OCI-LY1 (cell line): ENCODE measurements at regions not wholly inside any gene's neighbourhood (a gene's known extent, or its start where the extent isn't known, plus 50 kb on each side); places are given as distances from the start of the nearest gene placed in this dataset.

Experiments used
- H2AFZ ChIP-seq: fragments of 200-600 bp; sonication (generic), shearing (Covaris generic); 2 replicates; pipeline ENCODE4 v1.6.0; 2014; ENCODE audit warnings: antibody characterized with exemption, mild to moderate bottlenecking, low read length
- H3F3A ChIP-seq: fragments of 200-600 bp; sonication (generic), shearing (Covaris generic); 2 replicates; pipeline ENCODE4 v1.6.0; 2014; ENCODE audit warnings: mild to moderate bottlenecking, antibody characterized with exemption, low read length, moderate library complexity; ENCODE audit not compliant: insufficient read depth
- H3K27ac ChIP-seq: fragments of 200-600 bp; sonication (generic); 2 replicates; pipeline ENCODE4 v1.5.1; 2014; ENCODE audit warnings: low read length, mixed run types, mild to moderate bottlenecking, low read depth; ENCODE audit not compliant: poor library complexity, severe bottlenecking
- H3K27me3 ChIP-seq: fragments of 200-600 bp; sonication (generic); 2 replicates; pipeline ENCODE4 v1.6.0; 2014; ENCODE audit warnings: antibody characterized with exemption, mild to moderate bottlenecking, low read length, moderate library complexity; ENCODE audit not compliant: insufficient read depth
- H3K36me3 ChIP-seq: fragments of 200-600 bp; sonication (generic); 2 replicates; pipeline ENCODE4 v1.6.1; 2014; ENCODE audit warnings: mild to moderate bottlenecking, antibody characterized with exemption, low read length, moderate library complexity, mixed read lengths; ENCODE audit not compliant: insufficient read depth
- H3K4me1 ChIP-seq: fragments of 200-600 bp; sonication (generic); 2 replicates; pipeline ENCODE4 v1.5.1; 2014; ENCODE audit warnings: mild to moderate bottlenecking, low read length, moderate library complexity; ENCODE audit not compliant: insufficient read depth, severe bottlenecking
- H3K4me2 ChIP-seq: fragments of 200-600 bp; sonication (generic), shearing (Covaris generic); 2 replicates; pipeline ENCODE4 v1.6.1; 2014; ENCODE audit warnings: low read length
- H3K4me3 ChIP-seq: fragments of 200-600 bp; sonication (generic); 2 replicates; pipeline ENCODE4 v1.5.1; 2014; ENCODE audit warnings: low read length, low read depth, mild to moderate bottlenecking, mixed read lengths; ENCODE audit not compliant: poor library complexity, severe bottlenecking
- H3K79me2 ChIP-seq: fragments of 200-600 bp; shearing (Covaris generic); 2 replicates; pipeline ENCODE4 v1.6.1; 2016; ENCODE audit warnings: mixed run types, low read length, mixed read lengths; ENCODE audit not compliant: insufficient read depth
- H3K9ac ChIP-seq: fragments of 200-600 bp; sonication (generic), shearing (Covaris generic); 2 replicates; pipeline ENCODE4 v1.6.1; 2014; ENCODE audit warnings: mild to moderate bottlenecking, low read length, mixed read lengths
- H3K9me2 ChIP-seq: fragments of 200-600 bp; sonication (generic), shearing (Covaris generic); 2 replicates; pipeline ENCODE4 v1.6.1; 2014; ENCODE audit warnings: low read depth, mild to moderate bottlenecking, low read length, mixed read lengths
- H3K9me3 ChIP-seq: fragments of 200-600 bp; shearing (Covaris generic); 2 replicates; pipeline ENCODE4 v1.6.1; 2014; ENCODE audit warnings: low read length, mixed read lengths
- H4K20me1 ChIP-seq: fragments of 200-600 bp; sonication (generic), shearing (Covaris generic); 2 replicates; pipeline ENCODE4 v1.6.0; 2016; ENCODE audit warnings: mild to moderate bottlenecking, low read length; ENCODE audit not compliant: insufficient read depth
- EZH2 ChIP-seq: fragments of 200-600 bp; sonication (generic), shearing (Covaris generic); IDR thresholded peaks from 2 replicates; pipeline ENCODE4 v1.8.0; 2017; ENCODE audit warnings: borderline replicate concordance, mixed run types, mild to moderate bottlenecking, antibody characterized with exemption, low read length, moderate library complexity, mixed read lengths
- TF ChIP-seq, protein P1 (sequence below): fragments of 200-600 bp; sonication (generic), shearing (Covaris generic); IDR thresholded peaks from 2 replicates; pipeline ENCODE4 v1.5.1; 2017; ENCODE audit warnings: mild to moderate bottlenecking, antibody characterized with exemption, low read length, moderate library complexity, mixed read lengths

- H3K9ac ChIP-seq, result no peak overlapping the region
- H4K20me1 ChIP-seq, result no peaks in the 10 kb centered on the region
- no peak overlapping the region for H3K4me2 ChIP-seq
- H3K4me1 ChIP-seq, result no peaks in the 10 kb centered on the region
- H3K36me3 ChIP-seq, result no peaks in the 10 kb centered on the region
- no peaks in the 10 kb centered on the region for H3F3A ChIP-seq
- no peaks in the 10 kb centered on the region for H3K79me2 ChIP-seq
- no peaks in the 10 kb centered on the region for H3K27me3 ChIP-seq
- no peaks in the 10 kb centered on the region for H3K9me3 ChIP-seq
- H3K27ac ChIP-seq, result no peak overlapping the region
- H3K4me3 ChIP-seq, result no peak overlapping the region
- no peaks in the 10 kb centered on the region for H3K9me2 ChIP-seq
- TF ChIP-seq, protein P1, sequence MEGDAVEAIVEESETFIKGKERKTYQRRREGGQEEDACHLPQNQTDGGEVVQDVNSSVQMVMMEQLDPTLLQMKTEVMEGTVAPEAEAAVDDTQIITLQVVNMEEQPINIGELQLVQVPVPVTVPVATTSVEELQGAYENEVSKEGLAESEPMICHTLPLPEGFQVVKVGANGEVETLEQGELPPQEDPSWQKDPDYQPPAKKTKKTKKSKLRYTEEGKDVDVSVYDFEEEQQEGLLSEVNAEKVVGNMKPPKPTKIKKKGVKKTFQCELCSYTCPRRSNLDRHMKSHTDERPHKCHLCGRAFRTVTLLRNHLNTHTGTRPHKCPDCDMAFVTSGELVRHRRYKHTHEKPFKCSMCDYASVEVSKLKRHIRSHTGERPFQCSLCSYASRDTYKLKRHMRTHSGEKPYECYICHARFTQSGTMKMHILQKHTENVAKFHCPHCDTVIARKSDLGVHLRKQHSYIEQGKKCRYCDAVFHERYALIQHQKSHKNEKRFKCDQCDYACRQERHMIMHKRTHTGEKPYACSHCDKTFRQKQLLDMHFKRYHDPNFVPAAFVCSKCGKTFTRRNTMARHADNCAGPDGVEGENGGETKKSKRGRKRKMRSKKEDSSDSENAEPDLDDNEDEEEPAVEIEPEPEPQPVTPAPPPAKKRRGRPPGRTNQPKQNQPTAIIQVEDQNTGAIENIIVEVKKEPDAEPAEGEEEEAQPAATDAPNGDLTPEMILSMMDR, result no peak
- TF ChIP-seq EZH2, result no peak
- no peak overlapping the region for H2AFZ ChIP-seq
Measured at GRCh38 chr13:34611671-34612070, 330.4 kb upstream of the NBEA start.

- H3K9me3 ChIP-seq, result no peaks in the 10 kb centered on the region
- no peaks in the 10 kb centered on the region for H3K4me1 ChIP-seq
- no peak overlapping the region for H2AFZ ChIP-seq
- no peak for TF ChIP-seq EZH2
- TF ChIP-seq, protein P1, result no peak
- no peaks in the 10 kb centered on the region for H3K27me3 ChIP-seq
- H3K9ac ChIP-seq, result no peak overlapping the region
- H3K36me3 ChIP-seq, result no peaks in the 10 kb centered on the region
- no peaks in the 10 kb centered on the region for H3K79me2 ChIP-seq
- no peaks in the 10 kb centered on the region for H4K20me1 ChIP-seq
- no peak overlapping the region for H3K27ac ChIP-seq
- no peaks in the 10 kb centered on the region for H3K9me2 ChIP-seq
- no peak overlapping the region for H3K4me3 ChIP-seq
- H3K4me2 ChIP-seq, result no peak overlapping the region
- no peaks in the 10 kb centered on the region for H3F3A ChIP-seq
Measured at GRCh38 chr13:34617473-34618083, 324.5 kb upstream of the NBEA start.

DNA sequence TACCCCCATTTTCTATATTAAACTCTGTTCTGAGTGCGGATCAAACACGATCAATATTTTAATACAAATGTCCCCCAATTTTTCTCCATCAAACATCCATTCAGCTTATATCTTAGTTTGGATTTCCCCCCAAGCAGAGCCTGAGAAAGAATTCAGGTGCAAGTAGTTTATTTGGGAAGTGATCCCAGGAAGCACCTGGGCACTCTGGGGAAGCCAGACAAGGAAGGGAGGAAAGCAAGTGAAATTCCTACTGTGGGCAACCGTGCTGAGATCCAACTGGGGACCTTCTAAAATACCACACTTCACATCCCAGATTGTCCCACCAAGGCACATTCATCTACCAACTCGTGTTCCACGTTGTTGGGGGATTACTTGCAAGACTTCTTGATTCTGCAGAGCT lies 323.4 kb upstream of the NBEA start:
- no peaks in the 10 kb centered on the region for H3K9me3 ChIP-seq
- no peak overlapping the region for H3K4me3 ChIP-seq
- no peak overlapping the region for H2AFZ ChIP-seq
- no peak overlapping the region for H3K4me2 ChIP-seq
- H3F3A ChIP-seq, result no peaks in the 10 kb centered on the region
- no peaks in the 10 kb centered on the region for H3K9me2 ChIP-seq
- no peaks in the 10 kb centered on the region for H3K27me3 ChIP-seq
- no peaks in the 10 kb centered on the region for H3K79me2 ChIP-seq
- no peaks in the 10 kb centered on the region for H3K4me1 ChIP-seq
- H3K36me3 ChIP-seq, result no peaks in the 10 kb centered on the region
- TF ChIP-seq EZH2, result no peak
- TF ChIP-seq, protein P1, result no peak
- H3K9ac ChIP-seq, result no peak overlapping the region
- H3K27ac ChIP-seq, result no peak overlapping the region
- no peaks in the 10 kb centered on the region for H4K20me1 ChIP-seq
